SH-SY5Y (cell line): ENCODE measurements at regions not wholly inside any gene's neighbourhood (a gene's known extent, or its start where the extent isn't known, plus 50 kb on each side); places are given as distances from the start of the nearest gene placed in this dataset.

ENCODE experiments used
- GATA2 ChIP-seq: IDR thresholded peaks from 2 replicates; pipeline ENCODE4 v1.6.1; 2011; ENCODE audit warnings: mild to moderate bottlenecking, low read depth, low read length
- GATA3 ChIP-seq: IDR thresholded peaks from 2 replicates; pipeline ENCODE4 v1.6.1; 2011; ENCODE audit warnings: low read depth, mild to moderate bottlenecking, low read length, moderate library complexity

DNA sequence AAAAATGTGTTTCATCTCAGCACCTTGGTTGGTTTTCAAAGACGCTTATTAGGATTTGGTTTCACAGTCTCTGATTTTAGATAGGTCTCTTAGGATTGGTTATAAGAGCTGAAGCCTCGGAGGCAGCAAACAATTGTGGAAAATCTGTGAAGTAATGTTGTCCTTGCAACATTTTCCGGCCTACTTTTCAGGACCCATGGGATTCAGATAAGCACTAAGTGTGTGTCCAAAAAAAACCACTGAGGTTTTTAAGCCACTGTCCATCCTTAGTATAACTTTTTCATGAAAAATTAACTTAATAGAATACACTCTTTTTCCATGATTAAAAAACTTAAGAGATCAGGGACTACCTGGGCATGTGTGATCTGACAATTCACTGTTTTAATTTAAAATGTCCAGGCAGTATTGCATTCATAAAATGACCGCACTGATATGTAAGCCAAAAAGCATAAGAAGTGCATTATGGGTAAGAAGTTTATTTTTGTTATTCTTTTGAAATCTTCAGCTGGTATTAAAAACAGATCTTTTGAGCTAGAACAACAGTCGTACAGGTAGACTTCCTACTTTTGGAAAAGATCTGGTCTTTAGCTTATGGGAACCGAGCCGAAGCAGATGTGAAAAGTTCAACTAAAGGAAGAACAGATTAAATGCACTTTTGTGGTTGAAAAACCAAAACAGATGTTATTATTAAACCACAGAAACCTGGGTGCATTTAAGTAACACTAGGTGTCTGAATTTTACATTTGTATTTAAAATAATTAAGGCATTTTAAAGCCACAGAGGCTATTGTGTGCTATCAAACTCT is 479.4 kb upstream of the ZEB2 start:
- no peak for TF ChIP-seq GATA2
- TF ChIP-seq GATA3 = no peak
